Panc1 (cell line): ENCODE measurements at regions not wholly inside any gene's neighbourhood (a gene's known extent, or its start where the extent isn't known, plus 50 kb on each side); places are given as distances from the start of the nearest gene placed in this dataset.

Experiments used
- ATAC-seq: fragments of 200-7000 bp; cut with Tn5 transposase; 2 replicates; pipeline ENCODE4 v1.9.1; 2020; ENCODE audit warnings: mild to moderate bottlenecking, moderate library complexity
- BruUV-seq: library from RNA; stranded (reverse); fragments of 400-500 nt; replicated peaks from 2 replicates; lab custom pipeline; 2021; lab: Mats Ljungman, UMichigan
- CTCF ChIA-PET: fragments of 300-600 bp; sonication (Branson Sonifier 250); formaldehyde crosslinking; loops from one replicate; lab custom pipeline; 2022; ENCODE audit warnings: antibody characterized with exemption; lab: Charles Lee
- POLR2A ChIA-PET: fragments of 300-600 bp; sonication (Branson Sonifier 250); formaldehyde crosslinking; loops from one replicate; lab custom pipeline; 2022; ENCODE audit warnings: antibody characterized with exemption; lab: Charles Lee
- DNase-seq: peaks from one replicate; pipeline ENCODE4 v3.0.0-alpha.2; 2010; ENCODE audit warnings: low read depth, low spot score
- H3K27ac ChIP-seq: 2 replicates; pipeline ENCODE4 v1.5.1; 2011; ENCODE audit warnings: mild to moderate bottlenecking, low read length, inconsistent platforms
- H3K27me3 ChIP-seq: fragments of 200-500 bp; sonication (Bioruptor generic); 2 replicates; pipeline ENCODE4 v1.6.0; 2014; ENCODE audit warnings: low read length, inconsistent platforms; ENCODE audit not compliant: control insufficient read depth, insufficient read depth
- H3K36me3 ChIP-seq: fragments of 200-500 bp; sonication (Bioruptor generic); 2 replicates; pipeline ENCODE4 v1.5.1; 2014; ENCODE audit warnings: inconsistent platforms, mild to moderate bottlenecking, low read length, moderate library complexity; ENCODE audit not compliant: control insufficient read depth, insufficient read depth
- H3K4me1 ChIP-seq: 2 replicates; pipeline ENCODE4 v1.5.1; 2011; ENCODE audit warnings: inconsistent platforms, mild to moderate bottlenecking, low read length, moderate library complexity; ENCODE audit not compliant: control insufficient read depth, insufficient read depth
- H3K4me3 ChIP-seq, 2 experiments: 2 replicates each; pipeline ENCODE4 v1.5.1; 2011 to 2012; ENCODE audit warnings: low read depth in 2 of 2, low read length in 2 of 2, mild to moderate bottlenecking in 2 of 2, inconsistent platforms in 1 of 2, moderate library complexity in 1 of 2
- H3K9me3 ChIP-seq: fragments of 200-500 bp; sonication (Bioruptor generic); 2 replicates; pipeline ENCODE4 v1.5.1; 2014; ENCODE audit warnings: low read depth, mild to moderate bottlenecking, inconsistent platforms, low read length, moderate library complexity; ENCODE audit not compliant: control insufficient read depth, insufficient read depth
- CTCF ChIP-seq: fragments of 450-650 bp; IDR thresholded peaks from 2 replicates; pipeline ENCODE4 v1.5.1; 2017; ENCODE audit warnings: mild to moderate bottlenecking
- POLR2AphosphoS5 ChIP-seq: IDR thresholded peaks from 2 replicates; pipeline ENCODE4 v1.6.1; 2012; ENCODE audit warnings: mild to moderate bottlenecking, low read depth, low read length, moderate library complexity
- REST ChIP-seq, 2 experiments: IDR thresholded peaks; 2 replicates each; pipeline ENCODE4 v1.6.1; 2011 to 2012; ENCODE audit warnings: low read depth in 2 of 2, control low read depth in 1 of 2, low read length in 1 of 2, mild to moderate bottlenecking in 1 of 2, moderate library complexity in 1 of 2; ENCODE audit not compliant: insufficient read depth in 1 of 2
- SIN3A ChIP-seq: IDR thresholded peaks from 2 replicates; pipeline ENCODE4 v1.6.1; 2012; ENCODE audit warnings: low read depth, mild to moderate bottlenecking, low read length, moderate library complexity, borderline replicate concordance; ENCODE audit not compliant: insufficient read depth
- TCF7L2 ChIP-seq: IDR thresholded peaks from 2 replicates; pipeline ENCODE4 v1.6.1; 2011; ENCODE audit warnings: mild to moderate bottlenecking, low read depth, low read length, inconsistent platforms
- in situ Hi-C: cut with HindIII; loops from 2 replicates; pipeline ENCODE4 v1.10.0; 2016; ENCODE audit warnings: low sequenced_read_pairs, low pct_unique_long_range_greater_than_20kb
- intact Hi-C: fragments of 100-400 bp; cut with micrococcal nuclease; formaldehyde crosslinking; loops from one replicate; pipeline ENCODE4 v1.10.0; 2022; ENCODE audit not compliant: unreplicated experiment

GRCh38 chr1:57621776-57622175 lies 197.9 kb upstream of the DAB1 start:
- H3K36me3 ChIP-seq, result no peaks in the 10 kb centered on the region
- no peak for ATAC-seq
- no peak overlapping the region for H3K4me3 ChIP-seq
- ChIA-PET POLR2A (no interaction called here), CTCF (no interaction called here)
- no peaks in the 10 kb centered on the region for H3K27me3 ChIP-seq
- H3K4me1 ChIP-seq, result no peaks in the 10 kb centered on the region
- DNase-seq, result no peak
- no TSS peak for BruUV-seq
- intact Hi-C loops (no loop called here), in situ Hi-C loops (no loop called here)
- no peak for TF ChIP-seq SIN3A
- TF ChIP-seq REST (IDR thresholded peaks at IDR 0.05; ENCODE audit: insufficient read depth in 1 of 2, low read depth in 2 of 2, low read length in 1 of 2), result no peak
- TF ChIP-seq POLR2AphosphoS5, result no peak
- TF ChIP-seq TCF7L2, result no peak
- no peak overlapping the region for H3K27ac ChIP-seq
- H3K9me3 ChIP-seq, result no peaks in the 10 kb centered on the region

GRCh38 chr1:57620605-57621004 lies 196.7 kb upstream of the DAB1 start:
- no peak overlapping the region for H3K4me3 ChIP-seq
- intact Hi-C loops, result no loop called here
- in situ Hi-C loops, result no loop called here
- TF ChIP-seq CTCF, result no peak
- TF ChIP-seq POLR2AphosphoS5, result no peak
- TF ChIP-seq SIN3A, result no peak
- no peak for TF ChIP-seq REST (IDR thresholded peaks at IDR 0.05; ENCODE audit: insufficient read depth in 1 of 2, low read depth in 2 of 2, low read length in 1 of 2)
- TF ChIP-seq TCF7L2, result no peak
- no peaks in the 10 kb centered on the region for H3K9me3 ChIP-seq
- CTCF ChIA-PET, result no interaction called here
- no peaks in the 10 kb centered on the region for H3K36me3 ChIP-seq
- no peak overlapping the region for H3K27ac ChIP-seq
- H3K27me3 ChIP-seq, result no peaks in the 10 kb centered on the region
- POLR2A ChIA-PET, result no interaction called here
- ATAC-seq, result no peak
- no peaks in the 10 kb centered on the region for H3K4me1 ChIP-seq
- no TSS peak for BruUV-seq
- no peak for DNase-seq
